Activated CD4-positive, alpha-beta T cell treated with anti-CD3 and anti-CD28 coated beads, Interleukin-2, Interleukin-6, amounts not matched to agents 100 ng/mL and 50 ng/mL, durations not matched to agents 16 hours and 8 hours (primary cell): ENCODE measurements at regions not wholly inside any gene's neighbourhood (a gene's known extent, or its start where the extent isn't known, plus 50 kb on each side); places are given as distances from the start of the nearest gene placed in this dataset.

Experiments
- DNase-seq: peaks from one replicate; pipeline ENCODE4 v3.0.0-alpha.2; 2020

- DNase-seq, result no peak
Observed at GRCh38 chr18:44609181-44609941, 71.3 kb upstream of the SETBP1 start.

- DNase-seq, result no peak
Observed at GRCh38 chr18:44620812-44621211, 59.9 kb upstream of the SETBP1 start.

DNA sequence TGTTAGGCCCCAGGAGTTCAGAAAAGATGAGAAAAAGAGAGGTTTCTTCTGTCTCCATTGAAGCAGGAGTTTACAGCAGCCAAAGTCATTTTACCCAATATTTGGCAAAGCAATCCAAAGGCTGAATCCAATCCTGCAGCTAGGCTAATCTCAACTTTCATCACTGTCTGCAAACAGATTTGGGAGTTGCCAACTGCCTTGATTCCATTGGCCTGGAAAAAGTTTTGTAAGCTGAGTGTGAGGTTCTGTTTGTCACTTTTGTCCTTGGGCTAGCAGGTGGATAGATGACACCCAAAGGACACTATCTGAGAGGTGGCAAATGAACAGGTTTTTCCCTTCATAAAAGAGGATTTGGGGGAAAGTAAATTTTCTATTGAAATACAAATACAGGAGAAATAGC, 56.6 kb upstream of the SETBP1 start:
- no peak for DNase-seq

GRCh38 chr18:44625386-44625785, 55.3 kb upstream of the SETBP1 start:
- no peak for DNase-seq

DNA sequence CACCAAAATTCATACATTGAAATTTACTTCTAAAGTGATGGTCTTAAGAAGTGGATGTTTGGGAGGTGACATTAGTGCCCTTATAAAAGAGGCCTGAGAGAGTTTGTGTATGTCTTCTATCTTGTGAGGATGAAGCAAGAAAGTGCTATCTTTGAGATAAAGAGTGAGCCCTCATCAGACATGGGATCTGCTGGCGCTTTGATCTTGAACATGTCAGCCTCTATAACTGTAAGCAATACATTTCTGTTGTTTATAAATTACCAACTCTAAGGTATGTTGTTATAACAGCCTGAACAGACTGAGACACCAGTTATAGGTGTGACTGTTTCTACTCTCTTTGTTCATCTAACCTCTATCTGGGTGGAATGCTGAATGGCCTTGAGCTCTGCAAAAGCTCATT, 54.5 kb upstream of the SETBP1 start:
- no peak for DNase-seq

DNA sequence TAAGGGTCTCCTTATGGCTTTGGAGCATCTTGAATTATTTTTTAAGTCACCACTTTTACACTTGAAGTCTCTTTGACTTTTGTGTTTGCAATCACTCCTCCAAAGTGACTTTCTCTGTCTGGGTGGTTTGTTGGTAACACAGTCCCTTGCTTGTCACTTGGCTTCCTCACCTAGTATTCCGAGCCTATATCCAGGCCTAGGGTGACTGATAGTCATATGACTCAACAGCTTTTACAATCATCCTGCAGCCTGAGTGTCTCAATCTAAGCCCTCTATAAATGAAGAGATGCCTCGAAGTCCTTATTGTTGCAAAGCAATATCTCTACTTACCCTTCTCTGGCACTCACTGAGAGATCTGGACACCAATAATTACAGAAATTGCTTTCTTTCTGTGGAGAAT, 53.9 kb upstream of the SETBP1 start:
- no peak for DNase-seq

DNA sequence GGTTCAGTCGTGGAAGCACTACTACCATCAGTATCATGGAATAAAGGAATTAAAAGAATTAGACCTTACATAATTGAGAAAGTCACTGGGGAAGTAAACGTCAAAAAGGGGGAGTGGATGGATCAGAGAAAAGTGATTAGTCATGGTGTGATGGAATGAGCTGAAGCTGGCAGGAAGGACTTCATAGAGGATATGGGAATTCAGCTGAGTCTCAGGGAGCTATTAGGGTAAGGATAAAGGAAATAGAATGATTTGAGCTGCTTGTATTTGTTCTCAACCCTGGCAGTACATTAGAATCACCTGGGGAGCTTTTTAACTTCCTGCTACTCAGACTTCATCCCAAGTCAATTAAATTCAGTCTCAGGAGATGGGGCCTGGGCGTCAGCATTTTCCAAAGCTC, 53.4 kb upstream of the SETBP1 start:
- DNase-seq, result no peak

DNA sequence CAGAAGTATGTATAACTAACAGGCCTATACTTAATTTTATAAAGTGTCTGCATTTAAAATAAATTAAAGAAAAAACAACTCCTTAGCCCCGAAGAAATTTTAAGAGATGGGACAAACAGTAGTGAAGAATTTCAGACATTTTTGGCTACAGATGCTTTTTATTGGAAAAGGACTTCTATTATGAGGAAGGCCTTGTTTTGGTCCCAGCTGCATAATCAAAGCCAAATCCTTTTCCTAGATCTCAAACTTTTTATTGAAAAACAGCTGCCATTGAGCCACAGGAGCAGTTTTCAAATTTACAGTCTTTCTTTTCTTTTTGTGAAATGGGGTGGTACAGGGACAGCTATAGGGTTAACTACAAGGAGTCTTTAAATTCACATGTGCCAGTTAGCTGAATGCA, 51.3 kb upstream of the SETBP1 start:
- DNase-seq, result no peak

DNA sequence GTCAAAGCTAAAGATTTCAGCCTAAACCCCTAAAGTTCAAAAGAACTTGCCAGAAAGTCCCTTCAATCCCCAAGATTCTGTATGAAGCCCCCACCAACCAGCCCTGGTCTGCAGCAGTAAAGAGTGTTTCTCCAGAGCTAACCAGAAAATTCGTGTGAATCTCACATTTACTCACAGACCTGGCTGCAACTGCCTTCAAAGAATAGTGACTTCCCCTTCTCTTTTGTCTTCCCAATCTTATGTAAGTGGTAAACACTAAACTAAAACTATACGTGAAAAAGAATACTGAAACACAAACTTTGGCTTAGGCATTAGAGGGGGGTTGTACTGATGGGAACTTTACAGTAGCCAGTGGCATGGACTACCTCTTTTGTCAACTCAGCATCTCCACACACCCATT, 50.6 kb upstream of the SETBP1 start:
- DNase-seq, result peak; percentile 14
